Mesendoderm (in vitro differentiated cells): ENCODE measurements at regions not wholly inside any gene's neighbourhood (a gene's known extent, or its start where the extent isn't known, plus 50 kb on each side); places are given as distances from the start of the nearest gene placed in this dataset.

ENCODE experiments used
- DNase-seq: peaks from one replicate; pipeline ENCODE4 v3.0.0; 2013
- H2AK5ac ChIP-seq: 2 replicates; pipeline ENCODE4 v1.6.1; 2013; ENCODE audit warnings: low read length, inconsistent platforms
- H2BK120ac ChIP-seq: 2 replicates; pipeline ENCODE4 v1.6.1; 2013; ENCODE audit warnings: low read depth, mild to moderate bottlenecking, low read length, moderate library complexity, mixed read lengths
- H2BK15ac ChIP-seq: replicated peaks from 2 replicates; pipeline ENCODE4 v1.6.1; 2013; ENCODE audit warnings: low read depth, mild to moderate bottlenecking, moderate library complexity
- H2BK5ac ChIP-seq: 2 replicates; pipeline ENCODE4 v1.6.1; 2013; ENCODE audit warnings: low read length, inconsistent platforms
- H3K18ac ChIP-seq: 2 replicates; pipeline ENCODE4 v1.6.1; 2013; ENCODE audit warnings: mild to moderate bottlenecking, low read length, mixed read lengths
- H3K23ac ChIP-seq: one replicate; pipeline ENCODE4 v1.6.1; 2013; ENCODE audit warnings: low read length
- H3K27ac ChIP-seq: 2 replicates; pipeline ENCODE4 v1.5.1; 2013; ENCODE audit warnings: low read depth, mild to moderate bottlenecking, inconsistent platforms, low read length, moderate library complexity
- H3K27me3 ChIP-seq: 2 replicates; pipeline ENCODE4 v1.6.1; 2013; ENCODE audit warnings: low read length, control low read depth, mild to moderate bottlenecking, inconsistent platforms; ENCODE audit not compliant: insufficient read depth, poor library complexity
- H3K36me3 ChIP-seq: 2 replicates; pipeline ENCODE4 v1.6.1; 2013; ENCODE audit warnings: low read length, inconsistent platforms; ENCODE audit not compliant: control insufficient read depth, insufficient read depth
- H3K4ac ChIP-seq: one replicate; pipeline ENCODE4 v1.6.1; 2013; ENCODE audit warnings: low read depth, mild to moderate bottlenecking, low read length, moderate library complexity
- H3K4me1 ChIP-seq: 2 replicates; pipeline ENCODE4 v1.6.1; 2013; ENCODE audit warnings: low read depth, low read length, inconsistent platforms; ENCODE audit not compliant: control insufficient read depth
- H3K4me2 ChIP-seq: 2 replicates; pipeline ENCODE4 v1.6.1; 2013; ENCODE audit warnings: low read length
- H3K4me3 ChIP-seq: 2 replicates; pipeline ENCODE4 v1.5.1; 2013; ENCODE audit warnings: mild to moderate bottlenecking, low read length
- H3K56ac ChIP-seq: one replicate; pipeline ENCODE4 v1.6.1; 2013; ENCODE audit warnings: low read length
- H3K79me1 ChIP-seq: 2 replicates; pipeline ENCODE4 v1.6.1; 2013; ENCODE audit warnings: low read length, inconsistent platforms
- H3K79me2 ChIP-seq: 2 replicates; pipeline ENCODE4 v1.6.1; 2013; ENCODE audit warnings: mild to moderate bottlenecking, low read length; ENCODE audit not compliant: control insufficient read depth, insufficient read depth
- H3K9ac ChIP-seq: 2 replicates; pipeline ENCODE4 v1.6.1; 2013; ENCODE audit warnings: low read length, inconsistent platforms
- H4K5ac ChIP-seq: one replicate; pipeline ENCODE4 v1.6.1; 2013; ENCODE audit warnings: low read length
- H4K8ac ChIP-seq: one replicate; pipeline ENCODE4 v1.6.1; 2013; ENCODE audit warnings: low read depth, mild to moderate bottlenecking, control low read depth, low read length, moderate library complexity
- WGBS: extraction: QIAGEN DNeasy Blood & Tissue Kit; methylation state at CpG from one replicate; pipeline ENCODE4 v1.1.7; 2013; ENCODE audit warnings: low lambda C conversion rate, missing lambda C conversion rate; ENCODE audit not compliant: insufficient coverage; ENCODE audit errors: extremely low coverage; 5-methylcytosine and 5-hydroxymethylcytosine counted together

- no peak overlapping the region for H3K56ac ChIP-seq
- no peak overlapping the region for H2BK120ac ChIP-seq
- no peak overlapping the region for H3K9ac ChIP-seq
- H3K79me2 ChIP-seq, result no peaks in the 10 kb centered on the region
- no peak overlapping the region for H3K27ac ChIP-seq
- no peak for DNase-seq
- no peak overlapping the region for H3K4me3 ChIP-seq
- no peaks in the 10 kb centered on the region for H3K79me1 ChIP-seq
- no peaks in the 10 kb centered on the region for H3K4me1 ChIP-seq
- no peak overlapping the region for H4K5ac ChIP-seq
- no peak overlapping the region for H3K4ac ChIP-seq
- H2BK15ac ChIP-seq, result no peak overlapping the region
- H4K8ac ChIP-seq, result no peak overlapping the region
- H3K23ac ChIP-seq, result no peak overlapping the region
- WGBS, result no CpG with 5 or more reads among the region's 1 CpG
- no peak overlapping the region for H3K18ac ChIP-seq
- H3K27me3 ChIP-seq, result no peaks in the 10 kb centered on the region
- H3K4me2 ChIP-seq, result no peak overlapping the region
- no peak overlapping the region for H2AK5ac ChIP-seq
- H2BK5ac ChIP-seq, result no peak overlapping the region
- H3K36me3 ChIP-seq, result no peaks in the 10 kb centered on the region
These were observed 871.7 kb upstream of the ADAMTS5 start for GRCh38 chr21:27838573-27838972.

GRCh38 chr21:27837936-27838335 lies 871.0 kb upstream of the ADAMTS5 start:
- H3K27ac ChIP-seq, result no peak overlapping the region
- no peak overlapping the region for H3K56ac ChIP-seq
- H3K4me3 ChIP-seq, result no peak overlapping the region
- no peak overlapping the region for H2BK5ac ChIP-seq
- H3K23ac ChIP-seq, result no peak overlapping the region
- no peak overlapping the region for H2BK15ac ChIP-seq
- no peak overlapping the region for H2AK5ac ChIP-seq
- H3K27me3 ChIP-seq, result no peaks in the 10 kb centered on the region
- no peak overlapping the region for H3K18ac ChIP-seq
- H3K9ac ChIP-seq, result no peak overlapping the region
- DNase-seq, result no peak
- no CpG with 5 or more reads among the region's 1 CpG for WGBS
- H2BK120ac ChIP-seq, result no peak overlapping the region
- H4K5ac ChIP-seq, result no peak overlapping the region
- no peaks in the 10 kb centered on the region for H3K79me2 ChIP-seq
- H4K8ac ChIP-seq, result no peak overlapping the region
- no peaks in the 10 kb centered on the region for H3K36me3 ChIP-seq
- H3K79me1 ChIP-seq, result no peaks in the 10 kb centered on the region
- no peak overlapping the region for H3K4ac ChIP-seq
- H3K4me1 ChIP-seq, result no peaks in the 10 kb centered on the region
- H3K4me2 ChIP-seq, result no peak overlapping the region

GRCh38 chr21:27833298-27833697 lies 866.4 kb upstream of the ADAMTS5 start:
- H2AK5ac ChIP-seq, result no peak overlapping the region
- no peak overlapping the region for H3K4ac ChIP-seq
- H4K8ac ChIP-seq, result no peak overlapping the region
- no peak overlapping the region for H3K4me2 ChIP-seq
- no peak overlapping the region for H3K9ac ChIP-seq
- H3K23ac ChIP-seq, result no peak overlapping the region
- H3K56ac ChIP-seq, result no peak overlapping the region
- no peaks in the 10 kb centered on the region for H3K79me2 ChIP-seq
- no peak overlapping the region for H2BK15ac ChIP-seq
- H2BK120ac ChIP-seq, result no peak overlapping the region
- no peak overlapping the region for H3K18ac ChIP-seq
- WGBS, result no CpG with 5 or more reads among the region's 3 CpGs
- H3K79me1 ChIP-seq, result no peaks in the 10 kb centered on the region
- DNase-seq, result no peak
- no peak overlapping the region for H3K27ac ChIP-seq
- H3K27me3 ChIP-seq, result no peaks in the 10 kb centered on the region
- H4K5ac ChIP-seq, result no peak overlapping the region
- no peaks in the 10 kb centered on the region for H3K36me3 ChIP-seq
- H3K4me3 ChIP-seq, result no peak overlapping the region
- H2BK5ac ChIP-seq, result no peak overlapping the region
- no peaks in the 10 kb centered on the region for H3K4me1 ChIP-seq

GRCh38 chr21:27831816-27832569 lies 865.1 kb upstream of the ADAMTS5 start:
- no peak overlapping the region for H3K9ac ChIP-seq
- no peak overlapping the region for H3K4ac ChIP-seq
- no peak overlapping the region for H4K5ac ChIP-seq
- no peak overlapping the region for H2BK15ac ChIP-seq
- WGBS, result no CpG with 5 or more reads among the region's 3 CpGs
- no peak overlapping the region for H3K23ac ChIP-seq
- no peak overlapping the region for H3K56ac ChIP-seq
- no peaks in the 10 kb centered on the region for H3K79me1 ChIP-seq
- H3K36me3 ChIP-seq, result no peaks in the 10 kb centered on the region
- no peak overlapping the region for H3K4me2 ChIP-seq
- H3K4me1 ChIP-seq, result no peaks in the 10 kb centered on the region
- H3K27ac ChIP-seq, result no peak overlapping the region
- H3K79me2 ChIP-seq, result no peaks in the 10 kb centered on the region
- H2AK5ac ChIP-seq, result no peak overlapping the region
- H3K27me3 ChIP-seq, result no peaks in the 10 kb centered on the region
- DNase-seq, result no peak
- no peak overlapping the region for H2BK5ac ChIP-seq
- no peak overlapping the region for H3K4me3 ChIP-seq
- H2BK120ac ChIP-seq, result no peak overlapping the region
- no peak overlapping the region for H3K18ac ChIP-seq
- H4K8ac ChIP-seq, result no peak overlapping the region

- H3K79me2 ChIP-seq, result no peaks in the 10 kb centered on the region
- H2BK120ac ChIP-seq, result no peak overlapping the region
- no CpG with 5 or more reads among the region's 1 CpG for WGBS
- H4K5ac ChIP-seq, result no peak overlapping the region
- H4K8ac ChIP-seq, result no peak overlapping the region
- H2AK5ac ChIP-seq, result no peak overlapping the region
- H3K4me2 ChIP-seq, result no peak overlapping the region
- H3K9ac ChIP-seq, result no peak overlapping the region
- no peak overlapping the region for H2BK5ac ChIP-seq
- no peaks in the 10 kb centered on the region for H3K4me1 ChIP-seq
- no peak for DNase-seq
- H3K56ac ChIP-seq, result no peak overlapping the region
- H3K4me3 ChIP-seq, result no peak overlapping the region
- no peak overlapping the region for H3K4ac ChIP-seq
- no peaks in the 10 kb centered on the region for H3K79me1 ChIP-seq
- no peaks in the 10 kb centered on the region for H3K36me3 ChIP-seq
- no peaks in the 10 kb centered on the region for H3K27me3 ChIP-seq
- no peak overlapping the region for H3K27ac ChIP-seq
- no peak overlapping the region for H3K18ac ChIP-seq
- H3K23ac ChIP-seq, result no peak overlapping the region
- no peak overlapping the region for H2BK15ac ChIP-seq
These were observed 864.3 kb upstream of the ADAMTS5 start for GRCh38 chr21:27831177-27831576.

GRCh38 chr21:27827972-27828371 lies 861.1 kb upstream of the ADAMTS5 start:
- no CpG with 5 or more reads among the region's 3 CpGs for WGBS
- H3K36me3 ChIP-seq, result no peaks in the 10 kb centered on the region
- no peak overlapping the region for H3K9ac ChIP-seq

More at GRCh38 chr21:27827972-27828371, 861.1 kb upstream of the ADAMTS5 start:
- no peak overlapping the region for H3K23ac ChIP-seq
- H2BK5ac ChIP-seq, result no peak overlapping the region
- H3K18ac ChIP-seq, result no peak overlapping the region
- H4K5ac ChIP-seq, result no peak overlapping the region
- no peak overlapping the region for H3K4ac ChIP-seq
- H3K27me3 ChIP-seq, result no peaks in the 10 kb centered on the region
- no peak overlapping the region for H4K8ac ChIP-seq
- no peak overlapping the region for H2AK5ac ChIP-seq
- no peak overlapping the region for H2BK15ac ChIP-seq
- no peak overlapping the region for H3K4me2 ChIP-seq
- H3K4me3 ChIP-seq, result no peak overlapping the region
- H3K79me1 ChIP-seq, result no peaks in the 10 kb centered on the region
- DNase-seq, result no peak
- no peaks in the 10 kb centered on the region for H3K79me2 ChIP-seq
- no peak overlapping the region for H2BK120ac ChIP-seq
- H3K4me1 ChIP-seq, result no peaks in the 10 kb centered on the region
- H3K56ac ChIP-seq, result no peak overlapping the region
- H3K27ac ChIP-seq, result no peak overlapping the region
